Stimulated activated effector memory CD8-positive, alpha-beta T cell treated with anti-CD3 and anti-CD28 coated beads, Interleukin-12 subunit alpha, Interleukin-12 subunit beta, amount 100 ng/mL, for 72 hours (primary cell): ENCODE measurements at regions not wholly inside any gene's neighbourhood (a gene's known extent, or its start where the extent isn't known, plus 50 kb on each side); places are given as distances from the start of the nearest gene placed in this dataset.

Experiments used
- ATAC-seq: fragments of 150-1000 bp; cut with Tn5 transposase; 2 replicates; pipeline ENCODE4 v1.10.0; 2021
- DNase-seq, 2 donors: peaks; one replicate each; pipeline ENCODE4 v3.0.0; 2021 to 2022; ENCODE audit warnings: low spot score in 2 of 2
- H3K27ac Mint-ChIP-seq: one replicate; pipeline ENCODE4 v1.8.0; 2022; ENCODE audit warnings: mild to moderate bottlenecking, mixed read lengths
- H3K36me3 Mint-ChIP-seq: one replicate; pipeline ENCODE4 v1.8.0; 2022; ENCODE audit warnings: mild to moderate bottlenecking, mixed read lengths
- H3K4me1 Mint-ChIP-seq: one replicate; pipeline ENCODE4 v1.8.0; 2022; ENCODE audit warnings: mixed read lengths
- H3K4me3 Mint-ChIP-seq: one replicate; pipeline ENCODE4 v1.8.0; 2022; ENCODE audit warnings: mild to moderate bottlenecking, mixed read lengths
- H3K9me3 Mint-ChIP-seq: one replicate; pipeline ENCODE4 v1.8.0; 2022; ENCODE audit warnings: mixed read lengths

- H3K9me3 Mint-ChIP-seq: peaks cover 19% of the 10 kb centered on the region
- no peaks in the 10 kb centered on the region for H3K4me1 Mint-ChIP-seq
- H3K27ac Mint-ChIP-seq: no peak overlapping the region
- DNase-seq (no peak), ATAC-seq (no peak)
- H3K36me3 Mint-ChIP-seq: no peaks in the 10 kb centered on the region
- no peak overlapping the region for H3K4me3 Mint-ChIP-seq
Measured at GRCh38 chr1:106515375-106515774, 541.1 kb upstream of the PRMT6 start.

DNA sequence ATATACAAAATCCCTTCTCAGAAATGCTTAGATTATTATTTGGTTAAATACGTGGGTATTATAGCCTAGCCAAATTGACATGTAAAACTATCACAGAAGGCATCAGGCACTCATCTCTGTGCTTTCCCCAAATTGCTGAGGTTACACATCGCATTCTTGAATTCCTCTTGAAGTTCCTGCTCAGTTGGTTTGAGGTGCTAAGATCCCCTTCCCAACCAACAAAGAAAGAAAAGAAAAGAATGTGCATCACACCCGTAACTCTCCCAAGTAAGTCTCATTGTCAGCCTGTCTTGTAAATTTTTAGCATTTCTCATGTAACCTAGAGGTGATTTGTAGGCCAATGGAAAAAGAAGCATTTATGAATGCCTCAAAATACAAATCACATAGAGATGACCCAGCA lies 539.2 kb upstream of the PRMT6 start:
- DNase-seq: no peak
- Mint-ChIP-seq H3K4me1 (no peaks in the 10 kb centered on the region), H3K36me3 (no peaks in the 10 kb centered on the region), H3K27ac (no peak overlapping the region), H3K4me3 (no peak overlapping the region), H3K9me3 (peaks cover 12% of the 10 kb centered on the region)
- ATAC-seq: no peak

DNA sequence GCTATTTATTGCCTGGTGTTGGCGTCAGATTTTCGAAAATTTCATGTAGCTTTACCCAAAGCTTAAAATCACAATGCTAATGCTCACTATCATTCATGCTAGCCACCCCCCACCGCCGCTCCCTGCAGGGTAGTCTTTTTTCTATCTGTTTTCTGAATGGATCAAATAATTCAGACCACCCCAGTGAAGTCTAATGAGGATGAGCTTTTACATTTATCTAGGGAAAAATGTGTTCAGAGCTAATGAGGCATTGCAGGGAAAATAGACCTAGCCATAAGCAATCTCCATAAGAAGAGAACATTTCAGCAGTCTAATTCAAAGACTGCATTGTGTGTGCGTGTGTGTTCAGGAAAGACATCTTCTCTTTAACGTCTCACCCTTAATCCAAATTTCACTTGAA lies 533.0 kb upstream of the PRMT6 start:
- Mint-ChIP-seq H3K9me3 (peaks cover 10% of the 10 kb centered on the region), H3K4me3 (no peak overlapping the region), H3K4me1 (no peaks in the 10 kb centered on the region), H3K27ac (no peak overlapping the region), H3K36me3 (no peaks in the 10 kb centered on the region)
- ATAC-seq (no peak), DNase-seq (no peak)

- no peak for DNase-seq
- peaks cover 11% of the 10 kb centered on the region for H3K9me3 Mint-ChIP-seq
- no peak for ATAC-seq
- H3K4me3 Mint-ChIP-seq: no peak overlapping the region
- no peak overlapping the region for H3K27ac Mint-ChIP-seq
- H3K36me3 Mint-ChIP-seq: no peaks in the 10 kb centered on the region
- no peaks in the 10 kb centered on the region for H3K4me1 Mint-ChIP-seq
Measured at GRCh38 chr1:106524631-106525030, 531.8 kb upstream of the PRMT6 start.

- Mint-ChIP-seq H3K27ac (no peak overlapping the region), H3K9me3 (peaks cover 13% of the 10 kb centered on the region), H3K4me1 (no peaks in the 10 kb centered on the region), H3K4me3 (no peak overlapping the region), H3K36me3 (no peaks in the 10 kb centered on the region)
- DNase-seq (no peak), ATAC-seq (no peak)
Measured at GRCh38 chr1:106526650-106527049, 529.8 kb upstream of the PRMT6 start.

GRCh38 chr1:106534612-106535011 lies 521.9 kb upstream of the PRMT6 start:
- ATAC-seq (no peak), DNase-seq (no peak)
- H3K4me1 Mint-ChIP-seq: no peaks in the 10 kb centered on the region
- H3K9me3 Mint-ChIP-seq: peaks cover 13% of the 10 kb centered on the region
- no peak overlapping the region for H3K4me3 Mint-ChIP-seq
- no peaks in the 10 kb centered on the region for H3K36me3 Mint-ChIP-seq
- H3K27ac Mint-ChIP-seq: no peak overlapping the region

- H3K36me3 Mint-ChIP-seq: no peaks in the 10 kb centered on the region
- no peak overlapping the region for H3K4me3 Mint-ChIP-seq
- no peak for DNase-seq
- no peak overlapping the region for H3K27ac Mint-ChIP-seq
- ATAC-seq: no peak
- peaks cover 16% of the 10 kb centered on the region for H3K9me3 Mint-ChIP-seq
- no peaks in the 10 kb centered on the region for H3K4me1 Mint-ChIP-seq
Measured at GRCh38 chr1:106536741-106537140, 519.7 kb upstream of the PRMT6 start.

GRCh38 chr1:106548726-106549125 lies 507.7 kb upstream of the PRMT6 start:
- ATAC-seq (no peak), DNase-seq (no peak)
- H3K27ac Mint-ChIP-seq: no peak overlapping the region
- no peak overlapping the region for H3K4me3 Mint-ChIP-seq
- no peaks in the 10 kb centered on the region for H3K36me3 Mint-ChIP-seq
- peaks cover 4% of the 10 kb centered on the region for H3K9me3 Mint-ChIP-seq
- no peaks in the 10 kb centered on the region for H3K4me1 Mint-ChIP-seq

- Mint-ChIP-seq H3K9me3 (peaks cover 18% of the 10 kb centered on the region), H3K4me3 (no peak overlapping the region), H3K27ac (no peak overlapping the region), H3K36me3 (no peaks in the 10 kb centered on the region), H3K4me1 (no peaks in the 10 kb centered on the region)
- DNase-seq (no peak), ATAC-seq (no peak)
Measured at GRCh38 chr1:106554294-106554693, 502.2 kb upstream of the PRMT6 start.

DNA sequence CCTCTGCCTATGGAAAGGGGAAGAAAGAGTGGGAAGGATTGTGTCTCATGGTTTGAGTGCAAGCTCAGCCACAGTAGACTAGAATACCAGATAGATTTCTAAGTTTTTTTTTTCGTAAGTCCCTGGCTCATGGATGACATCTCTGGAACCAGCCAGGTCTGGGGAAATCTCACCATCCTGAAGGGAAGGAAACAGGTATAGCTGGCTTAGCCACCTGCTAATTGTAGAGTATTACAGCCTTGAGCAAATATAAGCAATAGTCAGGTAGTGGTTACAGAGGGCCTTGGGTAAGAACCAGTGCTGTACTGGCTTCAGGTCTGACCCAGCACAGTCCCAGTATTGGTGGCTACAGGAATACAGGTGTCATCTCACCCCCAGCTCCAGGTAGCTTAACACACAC lies 500.9 kb upstream of the PRMT6 start:
- ATAC-seq (no peak), DNase-seq (no peak)
- H3K9me3 Mint-ChIP-seq: peaks cover 21% of the 10 kb centered on the region
- H3K4me1 Mint-ChIP-seq: no peaks in the 10 kb centered on the region
- no peak overlapping the region for H3K27ac Mint-ChIP-seq
- H3K4me3 Mint-ChIP-seq: no peak overlapping the region
- no peaks in the 10 kb centered on the region for H3K36me3 Mint-ChIP-seq

DNA sequence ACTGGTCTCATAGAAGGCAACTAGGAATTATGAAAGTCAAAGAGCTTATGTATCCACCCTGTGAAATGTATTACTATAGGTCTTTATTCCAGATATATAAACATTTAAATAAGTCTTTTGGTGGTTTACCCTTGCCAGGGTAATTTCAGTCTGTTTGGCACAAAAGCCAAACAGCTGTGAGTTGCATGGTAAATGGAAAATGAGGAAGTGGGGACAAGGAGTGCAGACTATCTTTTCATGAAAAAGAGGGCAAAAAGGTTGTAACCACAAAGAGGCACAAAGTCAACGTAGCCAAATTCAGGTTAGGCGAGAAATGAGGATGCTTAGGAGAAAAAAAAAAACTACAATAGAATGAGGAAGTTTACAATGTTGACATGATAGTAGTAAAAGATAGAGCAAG lies 492.3 kb upstream of the PRMT6 start:
- no peak overlapping the region for H3K27ac Mint-ChIP-seq
- H3K36me3 Mint-ChIP-seq: no peaks in the 10 kb centered on the region
- peaks cover 22% of the 10 kb centered on the region for H3K9me3 Mint-ChIP-seq
- H3K4me1 Mint-ChIP-seq: no peaks in the 10 kb centered on the region
- no peak for DNase-seq
- ATAC-seq: no peak
- no peak overlapping the region for H3K4me3 Mint-ChIP-seq

DNA sequence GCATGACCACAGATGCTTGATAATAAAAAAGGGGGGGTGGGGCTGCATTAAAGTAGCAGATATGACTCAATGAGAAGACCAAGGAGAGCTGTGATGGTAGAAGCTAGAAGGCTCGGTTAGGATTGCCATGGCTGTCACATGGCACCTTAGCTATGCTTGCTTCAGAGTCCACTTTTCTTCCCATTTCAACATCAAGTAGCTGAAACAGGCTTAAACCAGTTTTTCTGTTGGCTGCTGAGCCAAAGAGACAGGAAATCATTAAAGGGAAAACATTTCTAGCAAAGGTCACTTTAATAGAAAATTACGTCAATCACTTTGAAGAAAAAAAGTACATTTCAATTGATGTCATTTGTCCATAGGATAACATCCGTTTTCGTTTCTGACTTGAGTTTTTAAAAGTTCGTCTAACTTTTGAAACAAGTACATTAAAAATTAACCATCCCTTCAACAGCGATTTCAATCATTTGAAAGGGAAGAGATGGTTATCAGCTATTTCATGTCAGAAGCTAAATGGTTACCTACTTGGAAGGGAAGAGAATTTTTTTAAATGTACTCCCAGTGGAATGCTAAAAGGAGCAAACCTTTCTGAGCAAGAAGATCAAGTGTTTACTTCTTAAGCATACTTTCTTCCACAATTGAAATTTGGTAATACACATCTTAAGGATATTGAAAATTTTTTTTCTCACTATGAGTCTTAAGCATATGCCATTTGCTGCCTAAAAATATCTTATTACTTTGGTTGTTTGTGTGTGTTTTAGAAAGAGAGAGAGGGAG lies 488.1 kb upstream of the PRMT6 start:
- no peak for ATAC-seq
- no peaks in the 10 kb centered on the region for H3K4me1 Mint-ChIP-seq
- H3K9me3 Mint-ChIP-seq: peaks cover 17% of the 10 kb centered on the region
- no peak overlapping the region for H3K27ac Mint-ChIP-seq
- no peaks in the 10 kb centered on the region for H3K36me3 Mint-ChIP-seq
- no peak for DNase-seq
- H3K4me3 Mint-ChIP-seq: no peak overlapping the region

- Mint-ChIP-seq H3K9me3 (peaks cover 11% of the 10 kb centered on the region), H3K27ac (no peak overlapping the region), H3K36me3 (no peaks in the 10 kb centered on the region), H3K4me3 (no peak overlapping the region), H3K4me1 (no peaks in the 10 kb centered on the region)
- DNase-seq (no peak), ATAC-seq (no peak)
Measured at GRCh38 chr1:106571109-106571508, 485.4 kb upstream of the PRMT6 start.

GRCh38 chr1:106584107-106584506 lies 472.4 kb upstream of the PRMT6 start:
- Mint-ChIP-seq H3K36me3 (no peaks in the 10 kb centered on the region), H3K4me3 (no peak overlapping the region), H3K4me1 (no peaks in the 10 kb centered on the region), H3K27ac (no peak overlapping the region), H3K9me3 (peaks cover 20% of the 10 kb centered on the region)
- ATAC-seq (no peak), DNase-seq (no peak)

- Mint-ChIP-seq H3K4me3 (no peak overlapping the region), H3K9me3 (peaks cover 20% of the 10 kb centered on the region), H3K27ac (no peak overlapping the region), H3K4me1 (no peaks in the 10 kb centered on the region), H3K36me3 (no peaks in the 10 kb centered on the region)
- ATAC-seq (no peak), DNase-seq (no peak)
Measured at GRCh38 chr1:106584676-106585075, 471.8 kb upstream of the PRMT6 start.

DNA sequence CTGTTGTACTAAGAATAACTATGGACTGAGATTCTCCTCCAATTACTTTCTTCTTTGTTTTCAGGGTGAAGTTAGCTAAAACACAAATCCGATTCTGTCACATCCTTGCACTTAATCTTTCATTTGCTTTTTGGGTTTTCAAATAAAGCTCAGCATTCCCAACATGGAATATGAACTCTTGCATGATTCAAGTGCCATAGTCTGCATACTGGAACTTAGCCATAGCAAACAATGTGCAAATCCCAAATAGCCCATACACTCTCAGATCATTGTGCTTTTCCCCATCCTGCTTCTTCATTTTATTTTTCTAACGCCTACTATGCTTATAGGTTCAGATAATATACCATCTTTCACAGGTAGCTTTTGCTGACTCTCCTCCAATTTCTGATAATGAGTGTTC lies 455.8 kb upstream of the PRMT6 start:
- no peak for DNase-seq
- H3K27ac Mint-ChIP-seq: no peak overlapping the region
- no peak overlapping the region for H3K4me3 Mint-ChIP-seq
- peaks cover 23% of the 10 kb centered on the region for H3K9me3 Mint-ChIP-seq
- H3K36me3 Mint-ChIP-seq: no peaks in the 10 kb centered on the region
- ATAC-seq: no peak
- no peaks in the 10 kb centered on the region for H3K4me1 Mint-ChIP-seq

- ATAC-seq (no peak), DNase-seq (no peak)
- Mint-ChIP-seq H3K27ac (no peak overlapping the region), H3K36me3 (no peaks in the 10 kb centered on the region), H3K9me3 (peaks cover 29% of the 10 kb centered on the region), H3K4me1 (no peaks in the 10 kb centered on the region), H3K4me3 (no peak overlapping the region)
Measured at GRCh38 chr1:106603616-106604015, 452.9 kb upstream of the PRMT6 start.
